ENCODE measurements at regions not wholly inside any gene's neighbourhood (a gene's known extent, or its start where the extent isn't known, plus 50 kb on each side); places are given as distances from the start of the nearest gene placed in this dataset.

DNA sequence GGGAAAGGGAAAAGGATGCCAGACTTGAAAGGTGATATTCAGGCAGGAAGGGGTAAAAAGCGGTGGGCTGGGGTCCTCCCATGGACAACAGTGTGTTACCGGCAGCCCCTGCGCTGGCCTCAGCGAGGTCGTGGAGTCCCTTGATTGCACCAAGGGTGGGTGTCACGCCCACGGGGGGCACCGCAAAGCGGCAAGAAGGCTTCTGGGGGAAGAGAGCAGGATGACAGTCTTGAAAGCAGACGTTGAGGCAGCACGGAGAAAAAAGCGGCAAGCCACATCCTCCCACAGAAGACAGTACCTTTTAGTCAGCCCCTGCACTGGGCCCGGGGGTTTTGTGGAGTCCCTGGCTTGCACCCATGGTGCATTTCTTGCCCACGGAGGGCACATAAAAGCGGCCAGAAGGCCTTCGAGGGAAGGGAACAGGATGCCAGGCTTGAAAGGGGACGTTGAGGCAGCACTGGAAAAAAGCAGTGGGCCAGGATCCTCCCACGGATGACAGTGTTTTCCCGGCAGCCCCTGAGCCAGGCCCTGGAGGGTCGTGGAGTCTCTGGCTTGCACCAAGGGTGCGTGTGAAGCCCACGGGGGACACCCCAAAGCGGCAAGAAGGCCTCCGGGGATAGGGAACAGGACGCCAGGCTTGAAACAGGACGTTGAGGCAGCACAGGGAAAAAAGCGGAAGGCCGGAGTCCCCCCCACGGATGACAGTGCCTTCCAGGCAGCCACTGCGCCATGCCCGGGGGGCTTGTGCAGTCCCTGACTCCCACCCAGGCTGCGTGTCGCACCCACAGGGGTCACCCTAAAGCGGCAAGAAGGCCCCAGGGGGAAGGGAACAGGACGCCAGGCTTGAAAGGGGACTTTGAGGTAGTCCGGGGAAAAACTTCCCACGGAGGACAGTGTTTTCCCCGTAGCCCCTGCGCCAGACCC lies 162.2 kb upstream of the ALG10B start:
- TF ChIP-seq POLR2AphosphoS5 (IDR thresholded peaks at IDR 0.05; ENCODE audit: low read depth, low read length): no peak
- no peak for TF ChIP-seq POLR2A (IDR thresholded peaks at IDR 0.05; ENCODE audit: low read depth, low read length)
